H9 (cell line): ENCODE measurements at regions not wholly inside any gene's neighbourhood (a gene's known extent, or its start where the extent isn't known, plus 50 kb on each side); places are given as distances from the start of the nearest gene placed in this dataset.

Experiments
- DNase-seq: peaks from one replicate; pipeline ENCODE4 v3.0.0-alpha.2; 2017
- H2AFZ ChIP-seq: one replicate; pipeline ENCODE4 v1.6.1; 2013; ENCODE audit warnings: mild to moderate bottlenecking, low read length, control low read depth, moderate library complexity
- H2AK5ac ChIP-seq: 2 replicates; pipeline ENCODE4 v1.6.1; 2013; ENCODE audit warnings: low read length, control low read depth, mixed read lengths; ENCODE audit not compliant: insufficient read length
- H2BK120ac ChIP-seq: one replicate; pipeline ENCODE4 v1.6.1; 2013; ENCODE audit warnings: low read depth, mild to moderate bottlenecking, low read length, control low read depth, inconsistent platforms; ENCODE audit not compliant: poor library complexity, severe bottlenecking
- H2BK12ac ChIP-seq: 2 replicates; pipeline ENCODE4 v1.6.1; 2013; ENCODE audit warnings: low read length, control low read depth, mixed read lengths, low read depth; ENCODE audit not compliant: insufficient read length
- H2BK15ac ChIP-seq: 2 replicates; pipeline ENCODE4 v1.6.1; 2013; ENCODE audit warnings: low read depth, low read length, control low read depth
- H2BK20ac ChIP-seq: one replicate; pipeline ENCODE4 v1.6.1; 2013; ENCODE audit warnings: low read depth, mild to moderate bottlenecking, low read length, control low read depth, inconsistent platforms; ENCODE audit not compliant: poor library complexity, severe bottlenecking
- H2BK5ac ChIP-seq: 2 replicates; pipeline ENCODE4 v1.6.1; 2013; ENCODE audit warnings: low read length, control low read depth, mixed read lengths; ENCODE audit not compliant: insufficient read length
- H3K14ac ChIP-seq: 2 replicates; pipeline ENCODE4 v1.6.1; 2013; ENCODE audit warnings: low read length, control low read depth; ENCODE audit not compliant: insufficient read depth
- H3K18ac ChIP-seq: 2 replicates; pipeline ENCODE4 v1.6.1; 2013; ENCODE audit warnings: low read depth, mild to moderate bottlenecking, mixed read lengths, low read length, control low read depth; ENCODE audit not compliant: insufficient read length
- H3K23ac ChIP-seq: 2 replicates; pipeline ENCODE4 v1.6.1; 2013; ENCODE audit warnings: low read length, control low read depth, mixed read lengths, low read depth; ENCODE audit not compliant: insufficient read length
- H3K23me2 ChIP-seq: 2 replicates; pipeline ENCODE4 v1.6.1; 2013; ENCODE audit warnings: low read depth, mild to moderate bottlenecking, mixed read lengths, low read length, control low read depth; ENCODE audit not compliant: insufficient read length, poor library complexity, severe bottlenecking
- H3K27ac ChIP-seq: 2 replicates; pipeline ENCODE4 v1.5.1; 2013; ENCODE audit warnings: low read length, control low read depth, mixed read lengths, low read depth; ENCODE audit not compliant: insufficient read length
- H3K27me3 ChIP-seq: 2 replicates; pipeline ENCODE4 v1.6.1; 2013; ENCODE audit warnings: low read length, control low read depth, inconsistent platforms; ENCODE audit not compliant: insufficient read depth
- H3K4ac ChIP-seq: 2 replicates; pipeline ENCODE4 v1.6.1; 2013; ENCODE audit warnings: low read depth, mild to moderate bottlenecking, control low read depth, inconsistent platforms, low read length, moderate library complexity
- H3K4me1 ChIP-seq: 2 replicates; pipeline ENCODE4 v1.6.1; 2013; ENCODE audit warnings: low read length, control low read depth, inconsistent platforms; ENCODE audit not compliant: insufficient read depth
- H3K4me2 ChIP-seq: 2 replicates; pipeline ENCODE4 v1.6.1; 2013; ENCODE audit warnings: low read length, control low read depth, mixed read lengths; ENCODE audit not compliant: insufficient read length, insufficient read depth
- H3K56ac ChIP-seq: 2 replicates; pipeline ENCODE4 v1.6.1; 2013; ENCODE audit warnings: low read depth, mild to moderate bottlenecking, mixed read lengths, low read length, control low read depth; ENCODE audit not compliant: insufficient read length
- H3K79me1 ChIP-seq: 2 replicates; pipeline ENCODE4 v1.6.1; 2013; ENCODE audit warnings: low read depth, mild to moderate bottlenecking, moderate library complexity, low read length, control low read depth, inconsistent platforms; ENCODE audit not compliant: insufficient read depth, poor library complexity, severe bottlenecking
- H3K79me2 ChIP-seq: 2 replicates; pipeline ENCODE4 v1.6.1; 2013; ENCODE audit warnings: low read length, control low read depth, inconsistent platforms; ENCODE audit not compliant: insufficient read depth
- H3K9ac ChIP-seq: 2 replicates; pipeline ENCODE4 v1.6.1; 2013; ENCODE audit warnings: low read length, control low read depth, mixed read lengths; ENCODE audit not compliant: insufficient read length; ENCODE audit errors: extremely low read depth
- H3K9me3 ChIP-seq: one replicate; pipeline ENCODE4 v1.6.1; 2013; ENCODE audit warnings: low read depth, low read length, inconsistent platforms; ENCODE audit not compliant: control insufficient read depth
- H3T11ph ChIP-seq: one replicate; pipeline ENCODE4 v1.6.1; 2013; ENCODE audit warnings: mild to moderate bottlenecking, low read length, control low read depth, inconsistent platforms
- H4K20me1 ChIP-seq: one replicate; pipeline ENCODE4 v1.6.1; 2013; ENCODE audit not compliant: control insufficient read depth, insufficient read length, insufficient read depth
- H4K5ac ChIP-seq: 2 replicates; pipeline ENCODE4 v1.6.1; 2013; ENCODE audit warnings: low read depth, mild to moderate bottlenecking, mixed read lengths, low read length, control low read depth; ENCODE audit not compliant: insufficient read length
- H4K8ac ChIP-seq: replicated peaks from 2 replicates; pipeline ENCODE4 v1.6.1; 2013; ENCODE audit warnings: low read length, control low read depth, mixed read lengths, low read depth; ENCODE audit not compliant: insufficient read length
- H4K91ac ChIP-seq: 2 replicates; pipeline ENCODE4 v1.6.1; 2013; ENCODE audit warnings: low read depth, mild to moderate bottlenecking, moderate library complexity, mixed read lengths, low read length, control low read depth; ENCODE audit not compliant: insufficient read length
- H3K27ac Mint-ChIP-seq, 3 experiments: 2 replicates in 2 of 3; 3 replicates in 1 of 3; pipeline ENCODE4 v1.8.0; 2020 to 2021; ENCODE audit warnings: mixed read lengths in 3 of 3, mild to moderate bottlenecking in 1 of 3, moderate library complexity in 1 of 3
- H3K27me3 Mint-ChIP-seq: 2 replicates; pipeline ENCODE4 v1.8.0; 2021; ENCODE audit warnings: low read depth, mild to moderate bottlenecking, moderate library complexity, mixed read lengths
- H3K36me3 Mint-ChIP-seq, 3 experiments: 2 replicates in 2 of 3; 3 replicates in 1 of 3; pipeline ENCODE4 v1.8.0; 2020 to 2021; ENCODE audit warnings: low read depth in 3 of 3, mixed read lengths in 3 of 3; ENCODE audit not compliant: insufficient read depth in 1 of 3
- H3K4me1 Mint-ChIP-seq, 2 experiments: 2 replicates each; pipeline ENCODE4 v1.8.0; 2020; ENCODE audit warnings: mixed read lengths in 2 of 2
- H3K4me3 Mint-ChIP-seq, 2 experiments: 2 replicates in 1 of 2; 3 replicates in 1 of 2; pipeline ENCODE4 v1.8.0; 2020 to 2021; ENCODE audit warnings: mild to moderate bottlenecking in 2 of 2, mixed read lengths in 2 of 2, moderate library complexity in 1 of 2
- H3K9me3 Mint-ChIP-seq, 2 experiments: 2 replicates in 1 of 2; 3 replicates in 1 of 2; pipeline ENCODE4 v1.8.0; 2020; ENCODE audit warnings: mild to moderate bottlenecking in 2 of 2, mixed read lengths in 2 of 2, moderate library complexity in 1 of 2
- CTCF ChIP-seq: fragments of 200-600 bp; sonication (generic); conservative IDR thresholded peaks from 3 replicates; pipeline ENCODE4 v1.8.0; 2021; ENCODE audit warnings: antibody characterized with exemption, mild to moderate bottlenecking
- WGBS: extraction: QIAGEN DNeasy Blood & Tissue Kit; methylation state at CpG from one replicate; pipeline ENCODE4 v1.1.7; 2013; ENCODE audit warnings: missing lambda C conversion rate, low lambda C conversion rate, mixed read lengths; ENCODE audit not compliant: insufficient read length; ENCODE audit errors: extremely low coverage; 5-methylcytosine and 5-hydroxymethylcytosine counted together

- H3K18ac ChIP-seq, result no peak overlapping the region
- TF ChIP-seq CTCF, result no peak
- Mint-ChIP-seq H3K36me3 (peaks cover 0 to 7% (median 0%) of the 10 kb centered on the region in 3 experiments; a peak in 2 of 7 replicates), H3K27ac (no peak overlapping the region), H3K4me3 (no peak overlapping the region), H3K27me3 (no peaks in the 10 kb centered on the region; the same call in 1 of the 2 replicates), H3K9me3 (peaks cover 7 to 11% of the 10 kb centered on the region in 2 experiments; a peak in 3 of 5 replicates), H3K4me1 (no peaks in the 10 kb centered on the region)
- H3K23ac ChIP-seq, result no peak overlapping the region
- H2BK15ac ChIP-seq, result no peak overlapping the region
- no peak overlapping the region for H2BK5ac ChIP-seq
- H2BK12ac ChIP-seq, result no peak overlapping the region
- H2BK20ac ChIP-seq, result no peak overlapping the region
- no CpG with 5 or more reads among the region's 10 CpGs for WGBS
- no peak for DNase-seq
- H3K9me3 ChIP-seq, result no peaks in the 10 kb centered on the region
- no peak overlapping the region for H4K5ac ChIP-seq
- no peak overlapping the region for H3K27ac ChIP-seq
- no peak overlapping the region for H3K9ac ChIP-seq
- no peaks in the 10 kb centered on the region for H3K23me2 ChIP-seq
- H4K8ac ChIP-seq, result no peak overlapping the region
- H2BK120ac ChIP-seq, result no peak overlapping the region
- no peak overlapping the region for H3K56ac ChIP-seq
- H2AFZ ChIP-seq, result no peak overlapping the region
- no peaks in the 10 kb centered on the region for H3K27me3 ChIP-seq
- no peak overlapping the region for H4K91ac ChIP-seq
- H3K14ac ChIP-seq, result no peak overlapping the region
- no peaks in the 10 kb centered on the region for H3K4me1 ChIP-seq
- H3T11ph ChIP-seq, result no peak overlapping the region
- no peak overlapping the region for H2AK5ac ChIP-seq
- no peaks in the 10 kb centered on the region for H3K79me1 ChIP-seq
- H3K79me2 ChIP-seq, result no peaks in the 10 kb centered on the region
- no peak overlapping the region for H3K4me2 ChIP-seq
- H3K4ac ChIP-seq, result no peak overlapping the region
- no peaks in the 10 kb centered on the region for H4K20me1 ChIP-seq
Observed at GRCh38 chr3:53957831-53958230, 66.2 kb upstream of the SELENOK start.
